Left lung (tissue), 4 donors: ENCODE measurements at regions not wholly inside any gene's neighbourhood (a gene's known extent, or its start where the extent isn't known, plus 50 kb on each side); places are given as distances from the start of the nearest gene placed in this dataset.

Experiments used
- ATAC-seq: fragments of 200-7000 bp; cut with Tn5 transposase; one replicate; pipeline ENCODE4 v1.9.1; 2020; ENCODE audit warnings: moderate library complexity
- DNase-seq, 4 donors: peaks; one replicate each; pipeline ENCODE4 v3.0.0-alpha.2; 2013 to 2020
- H3K27ac ChIP-seq, 2 donors: fragments of 200-600 bp; sonication (generic) in 1 of 2; one replicate each; pipeline versions ENCODE4 v1.5.0 to v1.8.0; 2020 to 2021
- H3K27me3 ChIP-seq, 2 donors: fragments of 200-600 bp; sonication (generic) in 1 of 2; one replicate each; pipeline versions ENCODE4 v1.5.0 to v1.8.0; 2020 to 2021
- H3K36me3 ChIP-seq, 2 donors: fragments of 200-600 bp; sonication (generic) in 1 of 2; one replicate each; pipeline versions ENCODE4 v1.5.0 to v1.8.0; 2020 to 2021
- H3K4me1 ChIP-seq, 2 donors: fragments of 200-600 bp; one replicate each; pipeline ENCODE4 v1.8.0; 2021
- H3K4me3 ChIP-seq, 2 donors: fragments of 200-600 bp; sonication (generic) in 1 of 2; one replicate each; pipeline versions ENCODE4 v1.5.0 to v1.8.0; 2020 to 2021; ENCODE audit warnings: mild to moderate bottlenecking in 1 of 2
- H3K9me3 ChIP-seq, 2 donors: fragments of 200-600 bp; sonication (generic) in 1 of 2; one replicate each; pipeline versions ENCODE4 v1.5.0 to v1.8.0; 2020 to 2021
- CTCF ChIP-seq, 2 donors: fragments of 200-600 bp; sonication (generic) in 1 of 2; IDR thresholded peaks; one replicate each; pipeline versions ENCODE4 v1.5.0 to v1.8.0; 2021; ENCODE audit warnings: antibody characterized with exemption in 2 of 2
- intact Hi-C, 2 donors: fragments of 100-400 bp; cut with DNase I; formaldehyde crosslinking; loops; one replicate each; pipeline versions ENCODE4 v1.11.2 to v1.14.2; 2022
- donor health status: DM: no; HTN: yes; CAD: no.
- donor health status: DM: no; HTN: no; CAD: no.

GRCh38 chr11:109775686-109776085, 317.5 kb upstream of the ZC3H12C start:
- DNase-seq (no peak), ATAC-seq (no peak)
- intact Hi-C loops, result no loop called here
- no peak for TF ChIP-seq CTCF (IDR thresholded peaks at IDR 0.05)
- H3K4me3 ChIP-seq, result no peak overlapping the region
- H3K9me3 ChIP-seq, result no peaks in the 10 kb centered on the region
- no peak overlapping the region for H3K27ac ChIP-seq
- H3K27me3 ChIP-seq, result no peaks in the 10 kb centered on the region
- H3K4me1 ChIP-seq, result no peaks in the 10 kb centered on the region
- no peaks in the 10 kb centered on the region for H3K36me3 ChIP-seq

GRCh38 chr11:109783014-109783413, 310.2 kb upstream of the ZC3H12C start:
- Histone ChIP-seq H3K9me3 (no peaks in the 10 kb centered on the region), H3K27me3 (no peaks in the 10 kb centered on the region), H3K36me3 (no peaks in the 10 kb centered on the region), H3K4me1 (no peaks in the 10 kb centered on the region), H3K27ac (no peak overlapping the region), H3K4me3 (no peak overlapping the region)
- ATAC-seq (no peak), DNase-seq (no peak)
- intact Hi-C loops, result no loop called here
- no peak for TF ChIP-seq CTCF (IDR thresholded peaks at IDR 0.05)

- H3K4me1 ChIP-seq, result no peaks in the 10 kb centered on the region
- DNase-seq, result no peak
- H3K36me3 ChIP-seq, result no peaks in the 10 kb centered on the region
- H3K27ac ChIP-seq, result no peak overlapping the region
- ATAC-seq, result no peak
- no peak for TF ChIP-seq CTCF (IDR thresholded peaks at IDR 0.05)
- H3K9me3 ChIP-seq, result no peaks in the 10 kb centered on the region
- intact Hi-C loops, result no loop called here
- H3K27me3 ChIP-seq, result no peaks in the 10 kb centered on the region
- H3K4me3 ChIP-seq, result no peak overlapping the region
These were observed 309.4 kb upstream of the ZC3H12C start for GRCh38 chr11:109783840-109784239.

- Histone ChIP-seq H3K9me3 (no peaks in the 10 kb centered on the region), H3K4me3 (no peak overlapping the region), H3K4me1 (no peaks in the 10 kb centered on the region), H3K27ac (no peak overlapping the region), H3K27me3 (no peaks in the 10 kb centered on the region), H3K36me3 (no peaks in the 10 kb centered on the region)
- ATAC-seq (no peak), DNase-seq (no peak)
- intact Hi-C loops, result no loop called here
- no peak for TF ChIP-seq CTCF (IDR thresholded peaks at IDR 0.05)
These were observed 308.7 kb upstream of the ZC3H12C start for GRCh38 chr11:109784536-109784935.

GRCh38 chr11:109785198-109785597, 308.0 kb upstream of the ZC3H12C start:
- no peaks in the 10 kb centered on the region for H3K27me3 ChIP-seq
- intact Hi-C loops, result no loop called here
- TF ChIP-seq CTCF (IDR thresholded peaks at IDR 0.05), result no peak
- no peak overlapping the region for H3K27ac ChIP-seq
- no peaks in the 10 kb centered on the region for H3K4me1 ChIP-seq
- DNase-seq, result no peak
- H3K4me3 ChIP-seq, result no peak overlapping the region
- no peaks in the 10 kb centered on the region for H3K36me3 ChIP-seq
- no peak for ATAC-seq
- H3K9me3 ChIP-seq, result no peaks in the 10 kb centered on the region
